Inferior parietal cortex (tissue), 1 donor: ENCODE measurements at regions not wholly inside any gene's neighbourhood (a gene's known extent, or its start where the extent isn't known, plus 50 kb on each side); places are given as distances from the start of the nearest gene placed in this dataset.
"Not testable (repeated sequence)": the region's sequence is repeated elsewhere in the genome, so short reads cannot be mapped to it uniquely, and the experiment has no call there.

ENCODE experiments used
- DNase-seq: peaks from one replicate; pipeline ENCODE4 v3.0.0-alpha.2; 2016; ENCODE audit errors: extremely low spot score

DNA sequence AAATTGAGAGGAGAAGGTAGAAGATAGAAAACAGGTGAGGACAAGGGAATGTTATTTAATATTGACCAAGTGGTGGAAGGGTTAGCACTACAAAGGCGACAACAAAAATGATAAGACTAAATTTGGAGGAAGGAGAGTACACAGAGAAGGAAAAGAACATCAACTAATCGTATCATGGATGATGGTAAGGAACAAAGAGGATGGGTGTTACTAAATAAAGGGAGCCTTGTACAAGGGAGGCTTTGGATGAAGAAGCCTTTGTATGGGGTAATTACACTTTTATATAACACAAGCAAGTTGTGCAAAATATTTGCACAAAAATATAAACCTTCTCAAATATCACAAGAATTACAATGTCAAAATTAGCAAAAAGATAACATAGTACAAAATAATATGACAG lies 125.7 kb downstream of the ZNF608 start:
- DNase-seq, result no peak

- no peak for DNase-seq
Measured at GRCh38 chr5:124619121-124619520, 127.3 kb downstream of the ZNF608 start.

GRCh38 chr5:124617787-124618186 lies 128.7 kb downstream of the ZNF608 start:
- no peak for DNase-seq

DNA sequence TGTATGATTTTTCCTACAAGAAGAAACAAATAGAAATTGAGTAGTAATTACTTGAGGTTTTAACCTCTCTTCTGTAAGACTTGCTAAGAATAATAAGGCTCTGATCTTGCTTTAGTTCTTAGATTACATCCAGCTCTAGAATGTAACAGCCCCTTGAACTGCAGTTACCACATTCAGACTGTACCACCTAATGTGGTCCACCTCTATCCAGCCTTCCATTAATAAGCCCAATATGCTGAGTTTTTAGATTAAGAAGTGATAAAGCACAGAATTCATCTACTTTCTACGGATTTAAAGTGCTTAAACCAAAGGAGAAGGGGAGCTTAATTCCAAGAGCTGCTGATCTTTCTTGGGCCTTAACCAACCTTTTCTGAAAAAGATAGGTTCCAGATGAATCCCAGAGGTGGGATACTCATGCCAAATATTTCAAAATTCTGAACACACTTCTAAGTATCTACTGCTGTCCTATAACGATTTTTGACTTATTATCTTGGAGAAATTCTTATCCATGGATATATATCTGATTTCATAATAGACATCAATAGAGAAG lies 131.5 kb downstream of the ZNF608 start:
- DNase-seq, result no peak

- no peak for DNase-seq
Measured at GRCh38 chr5:124614105-124614504, 132.3 kb downstream of the ZNF608 start.

- DNase-seq, result no peak
Measured at GRCh38 chr5:124613273-124613953, 133.0 kb downstream of the ZNF608 start.

DNA sequence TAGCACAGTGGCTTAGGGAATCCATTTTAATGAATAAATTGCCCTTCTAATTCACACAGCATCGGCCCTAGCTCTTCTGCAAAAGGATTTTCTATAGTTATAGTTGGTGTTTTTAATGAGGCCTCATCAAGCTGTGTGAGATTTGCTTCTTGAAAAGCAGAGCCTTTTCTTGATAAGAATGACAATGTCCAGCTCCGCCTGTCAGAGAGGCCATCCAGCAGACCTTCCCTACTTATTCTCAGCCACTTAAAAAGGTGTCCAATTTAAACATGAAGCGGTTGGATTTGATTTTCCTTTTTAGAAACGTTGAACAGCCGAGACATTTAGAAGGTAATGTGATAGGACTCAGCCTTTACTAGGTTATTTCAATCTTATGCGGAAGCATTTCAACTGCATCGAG lies 134.4 kb downstream of the ZNF608 start:
- no peak for DNase-seq

DNA sequence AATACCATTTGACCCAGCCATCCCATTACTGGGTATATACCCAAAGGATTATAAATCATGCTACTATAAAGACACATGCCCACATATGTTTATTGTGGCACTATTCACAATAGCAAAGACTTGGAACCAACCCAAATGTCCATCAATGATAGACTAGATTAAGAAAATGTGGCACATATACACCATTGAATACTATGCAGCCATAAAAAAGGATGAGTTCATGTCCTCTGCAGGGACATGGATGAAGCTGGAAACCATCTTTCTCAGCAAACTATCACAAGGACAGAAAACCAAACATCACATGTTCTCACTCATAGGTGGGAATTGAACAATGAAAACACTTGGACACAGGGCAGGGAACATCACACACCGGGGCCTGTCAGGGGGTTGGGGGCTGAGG lies 135.2 kb downstream of the ZNF608 start:
- DNase-seq, result not testable (repeated sequence)

DNA sequence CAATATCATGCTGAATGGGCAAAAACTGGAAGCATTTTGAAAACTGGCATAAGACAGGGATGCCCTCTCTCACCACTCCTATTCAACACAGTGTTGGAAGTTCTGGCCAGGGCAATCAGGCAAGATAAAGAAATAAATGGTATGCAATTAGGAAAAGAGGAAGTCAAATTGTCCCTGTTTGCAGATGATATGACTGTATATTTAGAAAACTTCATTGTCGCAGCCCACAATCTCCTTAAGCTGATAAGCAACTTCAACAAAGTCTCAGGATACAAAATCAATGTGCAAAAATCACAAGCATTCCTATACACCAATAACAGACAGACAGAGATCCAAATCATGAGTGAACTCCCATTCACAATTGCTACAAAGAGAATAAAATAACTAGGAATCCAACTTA lies 136.8 kb downstream of the ZNF608 start:
- DNase-seq, result not testable (repeated sequence)

- DNase-seq, result no peak
Measured at GRCh38 chr5:124606543-124606942, 139.9 kb downstream of the ZNF608 start.

GRCh38 chr5:124606093-124606492 lies 140.3 kb downstream of the ZNF608 start:
- DNase-seq, result no peak

DNA sequence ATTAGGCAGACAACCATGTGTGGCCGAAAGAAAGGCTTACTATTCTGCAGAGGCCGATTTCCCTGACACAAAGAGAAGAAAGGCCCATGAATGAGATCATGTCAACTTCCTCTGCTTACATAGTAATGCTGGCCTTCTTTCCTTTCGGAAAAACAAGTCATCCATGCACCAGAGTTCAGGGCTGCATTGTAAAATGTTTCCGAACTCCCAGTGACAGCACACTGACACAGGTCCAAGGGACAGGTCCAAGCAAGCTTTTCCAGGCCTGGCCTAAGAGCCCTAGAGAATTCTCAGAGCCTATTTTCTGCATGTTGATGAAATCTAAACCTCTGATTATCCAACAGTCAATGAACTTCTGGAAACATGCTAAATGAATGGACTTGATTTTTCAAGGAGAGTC lies 140.9 kb downstream of the ZNF608 start:
- DNase-seq, result no peak

DNA sequence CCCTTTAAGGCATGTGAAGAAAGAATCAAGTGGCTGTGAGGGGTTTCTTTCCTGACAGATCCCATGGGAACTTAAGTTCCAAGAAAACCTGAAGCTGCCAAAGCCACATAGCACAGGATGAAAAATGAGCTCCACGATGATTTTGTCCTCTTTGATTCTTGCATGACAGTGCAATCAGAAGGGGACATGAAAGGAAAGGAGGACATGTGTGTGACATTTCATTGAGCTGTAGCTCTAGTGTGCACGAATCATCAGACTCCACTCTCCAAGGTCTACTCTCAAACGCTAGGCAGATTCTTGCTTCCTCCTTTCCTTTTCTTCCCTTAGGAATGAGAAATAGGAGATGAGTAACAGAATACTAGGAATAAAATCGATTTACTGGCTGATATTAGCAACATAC lies 142.0 kb downstream of the ZNF608 start:
- DNase-seq, result no peak

GRCh38 chr5:124602925-124603650 lies 143.4 kb downstream of the ZNF608 start:
- DNase-seq, result no peak

DNA sequence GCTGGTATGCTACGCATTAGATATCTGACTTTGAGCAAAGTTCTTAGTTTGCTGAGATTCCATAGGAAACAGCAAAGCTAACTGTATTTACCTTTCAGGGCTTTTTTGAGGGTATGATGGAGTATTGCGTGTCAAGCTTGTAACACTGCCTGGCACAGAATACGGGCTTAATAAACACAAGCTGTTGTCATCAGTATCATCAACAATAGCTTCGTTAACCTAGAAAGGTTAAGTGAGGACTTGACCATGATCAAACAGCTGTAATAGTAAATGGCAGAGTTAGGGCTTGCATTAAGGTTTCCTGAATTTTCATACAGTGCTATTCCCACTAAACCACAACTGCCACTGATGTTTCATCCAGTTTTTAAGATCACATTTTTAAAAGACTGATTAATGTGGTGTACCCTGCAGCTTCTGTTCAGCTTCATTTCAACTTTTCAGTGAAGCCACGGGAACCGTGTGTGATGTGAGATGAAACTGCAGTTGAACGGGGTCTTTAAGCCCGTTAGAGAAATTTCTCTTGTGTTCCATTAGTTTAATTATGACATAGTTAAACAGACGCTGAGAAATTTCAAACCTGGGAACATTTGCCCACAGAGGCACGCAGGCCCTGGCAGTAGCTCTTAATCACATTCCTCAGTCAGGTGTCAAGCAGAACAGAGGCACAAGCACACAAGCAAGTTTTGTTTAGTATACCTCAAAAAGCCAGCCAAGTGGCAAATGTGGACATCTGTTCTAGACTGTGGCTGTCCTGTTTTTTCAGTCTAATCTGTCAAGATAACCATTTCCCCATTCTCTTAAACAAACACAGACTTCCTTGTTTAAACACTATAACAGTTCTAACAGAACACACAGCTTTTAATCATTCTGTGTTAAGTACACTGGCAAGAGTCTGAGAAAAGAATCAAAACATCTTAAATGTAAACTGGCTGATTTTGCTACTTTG lies 147.1 kb downstream of the ZNF608 start:
- peak; percentile 64 for DNase-seq

DNA sequence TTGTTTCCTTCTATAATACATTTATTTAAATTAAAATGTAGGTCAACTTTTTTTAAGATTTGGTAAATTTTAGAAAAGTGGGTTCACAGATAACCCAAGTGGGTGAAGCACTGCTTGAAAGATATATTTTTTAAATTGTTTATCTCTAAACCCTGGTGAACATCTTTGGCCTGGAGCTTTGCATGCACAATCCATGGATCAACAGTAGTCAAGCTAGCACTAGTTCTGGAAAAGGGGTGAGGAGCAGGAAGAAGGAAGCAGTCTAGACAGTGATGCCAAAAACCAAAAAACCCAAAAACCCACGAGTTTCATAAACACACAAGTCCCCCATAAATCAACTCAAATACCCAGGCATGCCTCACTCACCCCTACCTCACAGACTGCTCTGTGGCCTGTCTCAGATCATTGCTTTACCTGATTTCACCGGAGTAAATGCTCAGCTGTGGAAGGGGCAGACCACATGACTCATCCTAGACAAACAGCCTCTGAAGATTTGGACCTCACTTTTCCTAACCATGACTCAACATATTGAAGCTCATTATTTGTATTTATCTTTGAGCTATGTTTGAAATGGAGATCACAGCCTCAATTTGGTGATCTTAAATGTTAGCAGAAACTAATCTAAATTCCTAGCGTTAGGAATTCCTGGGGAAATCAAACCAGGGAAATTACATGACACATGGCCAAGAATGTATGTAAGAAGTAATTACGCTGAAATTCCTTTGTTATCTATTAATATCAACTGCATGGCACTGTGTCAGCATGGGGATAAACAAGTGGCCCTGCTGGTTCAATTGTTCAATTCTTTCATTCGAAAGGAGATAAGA lies 149.6 kb downstream of the ZNF608 start:
- no peak for DNase-seq

DNA sequence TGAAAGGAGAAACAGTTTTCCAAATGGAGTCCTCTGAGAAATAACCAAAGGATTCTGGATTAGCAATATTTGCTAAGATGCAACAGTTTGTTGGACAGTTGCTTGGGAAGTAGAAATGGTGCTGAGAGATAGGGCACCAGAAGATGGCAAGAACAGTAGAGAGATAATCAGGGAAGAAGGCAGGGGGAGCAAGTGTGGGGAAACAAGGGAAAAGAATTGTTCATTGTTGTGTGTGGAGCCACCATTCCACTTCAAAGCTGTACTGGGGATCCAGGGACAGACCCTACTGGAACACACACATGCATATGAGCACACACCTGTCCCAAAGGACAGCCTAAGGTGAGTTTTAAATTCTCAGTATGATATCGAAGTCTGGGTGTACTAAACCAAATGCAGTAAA lies 152.5 kb downstream of the ZNF608 start:
- no peak for DNase-seq

DNA sequence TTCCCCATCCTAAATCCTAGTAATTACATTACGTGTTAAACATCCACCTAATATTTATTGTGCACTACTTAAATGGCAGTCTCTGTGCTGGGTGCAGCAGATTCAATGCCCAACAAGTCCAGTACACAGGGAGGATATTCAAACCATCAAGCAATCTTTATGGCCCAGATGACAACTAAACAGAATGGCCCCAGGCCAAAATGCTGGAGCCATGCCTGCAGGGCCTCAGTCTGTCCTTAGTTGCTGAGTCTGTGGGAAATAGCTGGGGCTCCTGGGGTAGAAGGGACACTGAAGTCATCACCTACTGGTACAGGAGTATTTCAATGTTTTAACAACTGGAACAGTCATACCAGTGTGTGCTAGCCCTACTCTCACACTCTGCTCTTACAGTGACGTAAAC lies 153.5 kb downstream of the ZNF608 start:
- DNase-seq, result no peak

DNA sequence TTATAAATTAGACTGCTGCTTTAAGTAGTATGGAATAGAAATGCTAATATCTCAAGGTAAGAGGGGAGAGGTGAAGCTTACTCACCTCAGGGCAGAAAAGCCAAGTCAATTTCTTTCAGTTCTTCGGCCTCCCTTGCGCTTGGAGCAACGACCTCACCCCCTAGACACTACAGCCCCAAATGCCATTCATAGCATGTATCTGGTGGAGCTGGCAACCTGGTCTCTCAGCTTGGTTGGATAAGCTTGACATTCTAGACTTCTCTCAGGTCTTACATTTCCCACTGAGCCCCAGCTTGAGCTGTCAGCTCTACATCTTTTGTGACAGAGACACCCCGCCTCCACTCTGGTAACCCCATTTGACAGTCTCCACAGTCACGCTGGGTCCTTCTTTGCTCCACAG lies 154.9 kb downstream of the ZNF608 start:
- DNase-seq, result no peak

GRCh38 chr5:124590686-124591085 lies 155.8 kb downstream of the ZNF608 start:
- DNase-seq, result no peak

GRCh38 chr5:124587280-124587679 lies 159.2 kb downstream of the ZNF608 start:
- no peak for DNase-seq
